GM18909 (cell line): ENCODE measurements at regions not wholly inside any gene's neighbourhood (a gene's known extent, or its start where the extent isn't known, plus 50 kb on each side); places are given as distances from the start of the nearest gene placed in this dataset.
"Not testable (repeated sequence)": the region's sequence is repeated elsewhere in the genome, so short reads cannot be mapped to it uniquely, and the experiment has no call there.

Experiments used
- ATAC-seq: cut with Tn5 transposase; IDR thresholded peaks from one replicate; pipeline ENCODE4 v1.9.1; 2021; ENCODE audit warnings: mild to moderate bottlenecking; ENCODE audit not compliant: unreplicated experiment, poor library complexity

GRCh38 chr7:66535414-66536329, 93.0 kb upstream of the KCTD7 start:
- ATAC-seq, result no peak

DNA sequence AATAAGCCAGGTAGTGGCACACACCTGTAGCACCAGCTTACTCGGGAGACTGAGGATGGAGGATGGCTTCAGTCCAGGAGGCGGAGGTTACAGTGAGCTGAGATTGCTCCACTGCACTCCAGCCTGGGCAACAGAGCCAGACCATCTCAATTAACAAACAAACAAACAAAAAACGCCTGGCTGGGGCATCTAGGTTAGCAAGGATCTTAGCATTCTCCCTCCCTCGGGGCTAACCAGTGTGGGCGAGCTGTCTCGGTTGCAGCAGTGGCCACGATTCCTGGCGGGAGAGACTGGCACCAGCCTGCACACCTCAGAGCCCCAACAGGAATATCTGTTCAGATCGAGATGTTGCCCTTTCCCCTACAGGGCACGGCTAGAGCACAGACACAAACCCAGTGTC, 91.3 kb upstream of the KCTD7 start:
- no peak for ATAC-seq

DNA sequence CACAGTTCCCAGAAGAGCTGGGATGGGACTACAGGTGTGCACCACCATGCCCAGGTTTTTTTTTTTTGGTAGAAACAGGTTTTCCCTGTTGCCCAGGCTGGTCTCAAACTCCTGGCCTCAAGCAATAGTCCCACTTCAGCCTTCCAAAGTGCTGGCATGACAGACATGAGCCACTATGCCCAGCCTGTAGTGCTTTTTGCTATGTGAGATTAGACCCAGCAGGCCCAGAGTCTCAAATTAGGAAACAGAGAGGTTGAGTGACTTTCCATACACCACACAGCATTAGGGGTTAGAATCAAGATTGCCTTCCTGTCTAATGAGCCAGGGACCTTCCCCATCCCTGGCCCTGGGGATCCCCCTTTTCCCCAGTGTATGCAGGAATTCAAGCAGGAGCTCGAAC, 90.8 kb upstream of the KCTD7 start:
- ATAC-seq, result no peak

DNA sequence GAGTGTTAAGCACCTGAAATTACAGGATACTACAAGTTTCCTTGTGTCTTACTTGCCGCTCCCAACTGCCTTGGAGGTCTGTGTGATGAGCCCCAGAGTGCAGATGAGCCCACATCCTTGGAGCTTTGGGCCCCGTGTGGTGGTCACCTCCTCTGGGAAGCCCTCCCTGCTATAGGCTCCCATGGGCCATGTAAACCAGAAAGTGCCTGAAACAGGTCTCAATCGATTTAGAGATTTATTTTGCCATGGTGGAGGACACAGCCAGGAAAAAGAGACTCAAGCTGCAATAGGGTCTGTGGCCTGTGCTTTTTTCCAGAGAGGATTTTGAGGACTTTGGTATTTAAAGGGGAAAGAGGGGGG, 89.4 kb upstream of the KCTD7 start:
- no peak for ATAC-seq

GRCh38 chr7:66539902-66540375, 88.7 kb upstream of the KCTD7 start:
- no peak for ATAC-seq

- no peak for ATAC-seq
These were observed 86.6 kb upstream of the KCTD7 start for GRCh38 chr7:66542049-66542448.

GRCh38 chr7:66542528-66543269, 86.0 kb upstream of the KCTD7 start:
- ATAC-seq, result no peak

DNA sequence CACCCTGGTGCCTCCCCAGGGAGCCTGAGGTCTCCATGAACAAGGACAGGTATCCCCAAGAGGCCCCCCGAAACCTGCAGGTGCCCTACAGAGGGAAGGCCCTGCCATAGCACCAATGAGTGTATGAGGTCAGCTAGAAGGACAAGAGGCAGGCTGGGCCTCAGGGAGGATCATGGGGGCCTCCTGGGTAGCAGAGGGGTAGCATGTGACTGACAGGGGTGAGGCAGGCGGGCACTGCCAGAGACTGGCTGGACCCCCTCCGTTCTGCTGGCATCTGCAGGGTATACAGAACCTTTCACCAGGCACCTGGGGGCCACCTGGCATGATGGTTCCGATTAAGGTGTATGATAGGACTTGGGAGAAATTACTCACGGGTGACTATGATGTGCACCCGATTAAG, 79.2 kb upstream of the KCTD7 start:
- ATAC-seq, result no peak

DNA sequence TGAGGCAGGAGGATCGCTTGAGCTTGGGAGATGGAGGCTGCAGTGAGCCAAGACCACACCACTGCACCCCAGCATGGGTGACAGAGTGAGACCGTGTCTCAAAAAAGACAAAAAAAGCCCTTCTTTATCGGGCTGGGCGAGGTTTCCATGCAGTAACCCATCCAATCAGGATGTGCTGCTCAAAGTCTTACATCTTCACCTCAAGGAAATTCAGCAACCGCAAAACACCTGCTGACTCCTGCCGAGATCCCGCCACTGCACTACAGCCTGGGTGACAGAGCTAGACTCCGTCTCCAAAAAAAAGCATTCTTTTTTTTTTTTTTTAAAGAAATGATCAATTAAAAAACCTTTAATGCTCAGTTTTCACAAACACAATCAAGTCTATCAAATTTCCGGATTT, 75.7 kb upstream of the KCTD7 start:
- ATAC-seq, result no peak

GRCh38 chr7:66553675-66554074, 75.0 kb upstream of the KCTD7 start:
- not testable (repeated sequence) for ATAC-seq

DNA sequence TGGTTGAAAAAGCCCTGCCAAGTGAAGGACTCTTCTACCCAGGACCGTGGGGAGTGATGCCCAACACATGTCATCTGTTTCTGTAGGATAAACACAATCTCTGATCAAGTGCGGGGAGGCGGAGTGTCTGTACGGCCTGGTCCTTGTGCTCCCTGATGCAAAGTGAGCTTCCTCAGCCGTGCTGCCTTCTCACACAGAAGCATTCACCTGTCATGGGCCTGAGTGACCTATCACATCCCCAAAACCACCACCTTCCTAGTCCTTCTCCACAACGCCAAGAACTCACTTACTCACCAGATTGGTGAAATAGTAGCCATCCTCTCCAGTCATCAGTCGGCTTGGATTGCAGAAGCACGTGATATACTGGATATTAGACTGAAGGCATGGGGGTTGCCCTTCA, 74.4 kb upstream of the KCTD7 start:
- ATAC-seq, result not testable (repeated sequence)

DNA sequence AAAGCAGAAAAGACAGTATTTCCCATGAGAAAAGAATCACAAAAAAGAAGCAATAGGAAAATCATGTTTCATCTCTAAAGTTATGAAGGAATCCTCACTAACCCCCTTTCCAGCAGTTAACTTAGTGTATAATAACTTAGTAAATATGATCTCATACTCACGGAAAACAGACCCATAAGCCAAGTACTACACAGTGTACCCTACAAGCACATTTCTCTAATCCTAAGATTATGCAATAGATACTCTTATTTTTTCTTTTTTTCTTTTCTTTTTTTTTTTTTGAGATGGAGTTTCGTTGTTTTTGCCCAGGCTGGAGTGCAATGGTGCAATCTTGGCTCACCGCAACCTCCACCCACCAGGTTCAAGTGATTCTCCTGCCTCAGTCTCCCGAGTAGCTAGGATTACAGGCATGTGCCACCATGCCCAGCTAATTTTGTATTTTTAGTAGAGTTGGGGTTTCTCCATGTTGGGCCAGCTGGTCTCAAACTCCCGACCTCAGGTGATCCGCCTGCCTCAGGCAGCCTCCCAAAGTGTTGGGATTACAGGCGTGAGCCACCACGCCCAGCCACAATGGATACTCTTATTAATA, 73.7 kb upstream of the KCTD7 start:
- not testable (repeated sequence) for ATAC-seq

GRCh38 chr7:66556177-66556548, 72.5 kb upstream of the KCTD7 start:
- ATAC-seq, result no peak

- ATAC-seq, result no peak
These were observed 72.0 kb upstream of the KCTD7 start for GRCh38 chr7:66556549-66557213.

DNA sequence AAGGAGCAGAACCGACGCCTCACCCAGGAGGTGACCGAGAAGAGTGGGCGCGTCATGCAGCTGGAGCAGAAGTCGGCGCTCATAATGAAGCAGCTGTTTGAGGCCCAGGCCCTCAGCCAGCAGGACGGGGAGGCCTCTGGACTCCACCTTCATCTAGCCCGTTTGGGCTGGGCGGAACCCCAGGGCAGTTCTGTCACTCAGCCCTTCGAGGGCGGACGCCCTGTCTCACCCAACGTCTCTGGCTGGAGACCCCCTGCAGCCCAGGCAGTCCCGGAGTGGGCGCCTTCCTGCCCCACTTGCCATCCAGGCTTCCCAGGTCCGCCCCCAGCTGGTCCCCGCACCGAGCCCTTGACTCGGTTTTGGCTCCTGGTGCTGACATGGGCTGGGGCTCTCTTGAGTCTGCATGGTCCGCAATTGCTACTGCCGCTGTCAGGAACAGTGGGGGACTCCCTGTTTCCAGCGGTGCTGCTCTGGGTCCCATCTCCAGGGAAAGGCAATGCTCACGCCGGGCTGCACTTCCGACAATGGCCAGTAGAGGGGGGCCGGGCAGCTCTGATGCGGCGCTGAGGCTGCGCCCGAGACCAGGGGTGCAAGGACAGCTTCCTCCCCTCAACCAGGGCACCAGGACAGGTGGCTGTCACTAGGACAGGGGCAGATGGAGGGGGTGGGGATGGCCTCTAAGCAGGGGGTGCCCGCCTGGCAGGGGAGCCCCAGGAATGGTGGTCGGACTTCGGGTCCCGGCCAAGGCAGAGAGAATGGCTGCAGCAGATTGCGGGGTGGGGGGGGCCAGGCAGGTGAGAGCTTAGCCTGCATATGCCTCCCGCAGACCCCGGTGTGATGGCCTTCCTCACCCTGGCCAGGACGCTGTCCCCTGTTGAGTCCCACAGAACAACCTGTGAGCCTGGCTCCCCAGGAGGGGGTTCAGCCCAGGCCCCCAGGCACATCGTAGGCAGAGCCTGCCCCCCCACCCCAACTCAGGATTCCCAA, 71.2 kb upstream of the KCTD7 start:
- ATAC-seq, result peak; percentile 70

- ATAC-seq, result no peak
These were observed 70.5 kb upstream of the KCTD7 start for GRCh38 chr7:66558201-66558641.

DNA sequence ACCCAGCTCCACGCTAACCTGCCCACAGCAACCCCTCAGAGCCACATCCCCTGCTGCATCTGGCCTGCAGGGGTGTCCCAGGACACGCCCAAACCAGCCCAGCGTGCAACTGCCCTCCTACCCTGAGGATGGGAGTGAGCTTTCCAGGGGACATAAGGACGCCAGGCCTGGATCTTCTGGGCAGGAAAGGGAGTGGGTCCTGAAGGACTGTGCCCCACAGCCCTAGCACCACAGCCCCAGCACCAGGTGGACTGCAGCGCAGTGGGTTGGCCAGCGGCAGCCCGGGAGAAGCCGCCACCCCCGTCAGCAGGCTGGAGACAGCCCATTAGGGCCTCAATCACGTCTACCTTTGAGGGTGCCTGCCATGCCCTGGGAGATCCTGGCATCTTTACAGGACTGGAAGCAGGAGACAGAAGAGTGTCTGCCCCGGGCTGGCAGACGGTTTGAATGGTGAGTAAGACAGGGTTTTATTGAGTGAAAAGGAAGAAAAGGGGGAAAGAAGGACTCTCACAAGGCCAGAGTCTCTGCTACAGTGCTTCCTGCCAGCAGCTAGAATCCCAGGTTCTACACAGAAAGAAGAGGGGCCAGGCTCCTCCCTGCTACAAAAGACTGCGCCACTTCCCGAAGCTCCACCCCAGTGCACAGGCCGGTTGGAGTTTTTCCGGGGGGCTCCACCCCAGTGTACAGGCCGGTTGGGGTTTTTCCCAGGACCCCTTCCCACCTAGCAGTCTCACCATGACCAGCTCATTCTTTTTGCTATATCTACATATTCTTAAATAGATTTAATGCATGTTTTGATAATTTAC, 69.8 kb upstream of the KCTD7 start:
- ATAC-seq, result no peak

- no peak for ATAC-seq
These were observed 64.6 kb upstream of the KCTD7 start for GRCh38 chr7:66564045-66564444.

DNA sequence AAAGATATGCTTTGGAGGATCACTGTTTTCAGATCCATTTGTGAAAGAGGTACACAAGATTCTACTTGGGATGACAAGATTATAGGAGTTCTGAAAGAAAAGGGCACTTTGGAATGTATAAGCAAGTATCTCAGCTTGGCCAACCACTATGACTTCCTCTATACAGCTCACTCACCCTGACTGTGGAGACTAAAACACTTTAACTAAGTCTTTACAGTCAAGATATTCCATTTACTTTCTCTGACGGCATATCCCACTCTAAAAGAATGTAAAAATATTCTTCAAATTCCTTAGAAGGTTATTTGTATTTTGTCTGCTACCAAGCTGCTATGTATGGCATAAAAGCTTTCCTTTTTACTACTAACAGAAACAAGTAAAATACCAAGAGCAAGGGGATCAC, 58.5 kb upstream of the KCTD7 start:
- not testable (repeated sequence) for ATAC-seq
